IMR-90 (cell line): ENCODE measurements at regions not wholly inside any gene's neighbourhood (a gene's known extent, or its start where the extent isn't known, plus 50 kb on each side); places are given as distances from the start of the nearest gene placed in this dataset.

Source experiments
- ATAC-seq: fragments of 200-7000 bp; cut with Tn5 transposase; 2 replicates; pipeline ENCODE4 v1.9.1; 2020; ENCODE audit warnings: low read depth, mild to moderate bottlenecking, moderate library complexity
- BruUV-seq: library from RNA; stranded (reverse); fragments of 400-500 nt; replicated peaks from 2 replicates; lab custom pipeline; 2021; lab: Mats Ljungman, UMichigan
- CTCF ChIA-PET: fragments of 300-600 bp; formaldehyde crosslinking; extraction: SDS; loops from one replicate; lab custom pipeline; 2021; ENCODE audit warnings: antibody characterized with exemption; lab: Yijun Ruan, JAX
- POLR2A ChIA-PET: fragments of 300-600 bp; sonication (Branson Sonifier 250); formaldehyde crosslinking; loops from one replicate; lab custom pipeline; 2022; ENCODE audit warnings: antibody characterized with exemption; ENCODE audit not compliant: unreplicated experiment; lab: Charles Lee
- DNase-seq: peaks from one replicate; pipeline ENCODE4 v3.0.0; 2013
- H2AFZ ChIP-seq: replicated peaks from 2 replicates; pipeline ENCODE3; 2013; ENCODE audit warnings: low read length, mild to moderate bottlenecking; ENCODE audit not compliant: poor library complexity
- H2AK5ac ChIP-seq: 2 replicates; pipeline ENCODE4 v1.6.1; 2013; ENCODE audit warnings: low read depth, low read length, inconsistent platforms
- H2AK9ac ChIP-seq: replicated peaks from 2 replicates; pipeline ENCODE3; 2013; ENCODE audit warnings: mild to moderate bottlenecking, low read depth, low read length, moderate library complexity; ENCODE audit not compliant: poor library complexity
- H2BK120ac ChIP-seq: 2 replicates; pipeline ENCODE4 v1.6.1; 2013; ENCODE audit warnings: low read depth, low read length, inconsistent platforms
- H2BK15ac ChIP-seq: 3 replicates; pipeline ENCODE4 v1.6.1; 2013; ENCODE audit warnings: low read depth, low read length, inconsistent platforms
- H2BK20ac ChIP-seq: 2 replicates; pipeline ENCODE4 v1.6.1; 2013; ENCODE audit warnings: low read depth, mild to moderate bottlenecking, inconsistent platforms, low read length, moderate library complexity
- H2BK5ac ChIP-seq: 2 replicates; pipeline ENCODE4 v1.6.1; 2013; ENCODE audit warnings: mild to moderate bottlenecking, low read depth, low read length, inconsistent platforms; ENCODE audit not compliant: poor library complexity, severe bottlenecking
- H3K14ac ChIP-seq: replicated peaks from 2 replicates; pipeline ENCODE4 v1.6.1; 2013; ENCODE audit warnings: low read depth, low read length, inconsistent platforms
- H3K18ac ChIP-seq: 2 replicates; pipeline ENCODE4 v1.6.1; 2013; ENCODE audit warnings: low read depth, low read length, control low read depth
- H3K23ac ChIP-seq: 2 replicates; pipeline ENCODE4 v1.6.1; 2013; ENCODE audit warnings: low read depth, low read length, inconsistent platforms
- H3K27ac ChIP-seq: 2 replicates; pipeline ENCODE4 v1.5.1; 2013; ENCODE audit warnings: mild to moderate bottlenecking, control low read depth, low read length; ENCODE audit not compliant: insufficient read depth
- H3K27me3 ChIP-seq: 2 replicates; pipeline ENCODE4 v1.6.1; 2013; ENCODE audit warnings: low read length; ENCODE audit not compliant: control insufficient read depth, insufficient read depth
- H3K36me3 ChIP-seq: 2 replicates; pipeline ENCODE4 v1.6.1; 2013; ENCODE audit warnings: low read length, mixed read lengths; ENCODE audit not compliant: control insufficient read depth, insufficient read depth
- H3K4ac ChIP-seq: 2 replicates; pipeline ENCODE4 v1.6.1; 2013; ENCODE audit warnings: low read depth, low read length, inconsistent platforms
- H3K4me1 ChIP-seq: 2 replicates; pipeline ENCODE4 v1.6.1; 2013; ENCODE audit warnings: low read length, mixed read lengths; ENCODE audit not compliant: control insufficient read depth, insufficient read depth
- H3K4me2 ChIP-seq: 2 replicates; pipeline ENCODE4 v1.6.1; 2013; ENCODE audit warnings: low read depth, mild to moderate bottlenecking, control low read depth, low read length, moderate library complexity
- H3K4me3 ChIP-seq: 2 replicates; pipeline ENCODE4 v1.5.1; 2013; ENCODE audit warnings: low read depth, mild to moderate bottlenecking, control low read depth, low read length, moderate library complexity; ENCODE audit not compliant: insufficient read depth
- H3K56ac ChIP-seq: 2 replicates; pipeline ENCODE4 v1.6.1; 2013; ENCODE audit warnings: low read length, inconsistent platforms; ENCODE audit not compliant: insufficient read depth; ENCODE audit errors: extremely low read depth
- H3K79me1 ChIP-seq, 2 experiments: 2 replicates each; pipeline ENCODE4 v1.6.1; 2013; ENCODE audit warnings: low read length in 2 of 2, inconsistent platforms in 1 of 2, low read depth in 1 of 2
- H3K9ac ChIP-seq: 2 replicates; pipeline ENCODE4 v1.6.1; 2013; ENCODE audit warnings: low read depth, low read length, control low read depth
- H3K9me1 ChIP-seq: 2 replicates; pipeline ENCODE4 v1.6.1; 2013; ENCODE audit warnings: low read length, inconsistent platforms; ENCODE audit not compliant: insufficient read depth
- H3K9me3 ChIP-seq: 2 replicates; pipeline ENCODE4 v1.6.1; 2013; ENCODE audit warnings: low read length; ENCODE audit not compliant: control insufficient read depth, insufficient read depth
- H4K20me1 ChIP-seq: 2 replicates; pipeline ENCODE4 v1.6.1; 2013; ENCODE audit warnings: low read length, inconsistent platforms; ENCODE audit not compliant: insufficient read depth
- H4K5ac ChIP-seq: 2 replicates; pipeline ENCODE4 v1.6.1; 2013; ENCODE audit warnings: mild to moderate bottlenecking, low read depth, low read length, control low read depth
- H4K8ac ChIP-seq, 2 experiments: 2 replicates each; pipeline ENCODE4 v1.6.1; 2013; ENCODE audit warnings: low read depth in 2 of 2, low read length in 2 of 2, control low read depth in 1 of 2, inconsistent platforms in 1 of 2
- H4K91ac ChIP-seq: 2 replicates; pipeline ENCODE4 v1.6.1; 2013; ENCODE audit warnings: low read depth, low read length, inconsistent platforms; ENCODE audit not compliant: insufficient read depth
- BHLHE40 ChIP-seq: fragments of 150-350 bp; IDR thresholded peaks from 2 replicates; pipeline ENCODE4 v1.6.1; 2016; ENCODE audit warnings: mild to moderate bottlenecking, low read depth, low read length
- CEBPB ChIP-seq: IDR thresholded peaks from 2 replicates; pipeline ENCODE4 v1.6.1; 2012; ENCODE audit warnings: low read depth, low read length, improper control_type of control experiment
- CHD1 ChIP-seq: IDR thresholded peaks from 2 replicates; pipeline ENCODE4 v1.6.1; 2012; ENCODE audit warnings: low read depth, low read length, improper control_type of control experiment
- MAFK ChIP-seq: IDR thresholded peaks from 2 replicates; pipeline ENCODE4 v1.6.1; 2012; ENCODE audit warnings: low read depth, low read length, improper control_type of control experiment
- MAZ ChIP-seq: IDR thresholded peaks from 2 replicates; pipeline ENCODE4 v1.6.1; 2012; ENCODE audit warnings: low read depth, mild to moderate bottlenecking, low read length, improper control_type of control experiment, moderate library complexity, borderline replicate concordance
- POLR2A ChIP-seq: IDR thresholded peaks from 2 replicates; pipeline ENCODE4 v1.6.1; 2012; ENCODE audit warnings: mild to moderate bottlenecking, low read depth, low read length
- RFX5 ChIP-seq: IDR thresholded peaks from 2 replicates; pipeline ENCODE4 v1.8.0; 2012; ENCODE audit warnings: low read depth, mild to moderate bottlenecking, low read length, moderate library complexity
- WGBS, 2 experiments: methylation state at CpG; one replicate each; pipeline versions ENCODE4 v1.1.5 to v1.1.7; 2013; ENCODE audit warnings: missing lambda C conversion rate in 2 of 2; ENCODE audit not compliant: insufficient read length in 1 of 2; ENCODE audit errors: extremely low coverage in 2 of 2; 5-methylcytosine and 5-hydroxymethylcytosine counted together
- dilution Hi-C: fragments of 300-500 bp; cut with HindIII; formaldehyde crosslinking; loops from one replicate; pipeline ENCODE4 v1.14.3; 2018; ENCODE audit warnings: low sequenced_read_pairs; ENCODE audit not compliant: unreplicated experiment
- in situ Hi-C: fragments of 300-500 bp; cut with MboI; formaldehyde crosslinking; loops from 3 replicates; pipeline ENCODE4 v1.14.3; 2019; ENCODE audit warnings: low sequenced_read_pairs, inconsistent platforms, mixed read lengths
- intact Hi-C: fragments of 100-400 bp; cut with micrococcal nuclease; formaldehyde crosslinking; loops from 2 replicates; pipeline ENCODE4 v1.10.0; 2022
- TF ChIP-seq, protein P1 (sequence below): conservative IDR thresholded peaks from 2 replicates; pipeline ENCODE4 v1.5.1; 2012; ENCODE audit warnings: mild to moderate bottlenecking, low read depth, low read length, improper control_type of control experiment
- TF ChIP-seq, protein P2 (sequence below): fragments of 150-350 bp; IDR thresholded peaks from 2 replicates; pipeline ENCODE4 v1.6.1; 2016; ENCODE audit warnings: low read depth, mild to moderate bottlenecking, low read length, moderate library complexity, borderline replicate concordance
- TF ChIP-seq, protein P3 (sequence below): fragments of 150-350 bp; IDR thresholded peaks from 2 replicates; pipeline ENCODE4 v1.6.1; 2017; ENCODE audit warnings: mild to moderate bottlenecking, antibody characterized with exemption, low read length, low read depth

DNA sequence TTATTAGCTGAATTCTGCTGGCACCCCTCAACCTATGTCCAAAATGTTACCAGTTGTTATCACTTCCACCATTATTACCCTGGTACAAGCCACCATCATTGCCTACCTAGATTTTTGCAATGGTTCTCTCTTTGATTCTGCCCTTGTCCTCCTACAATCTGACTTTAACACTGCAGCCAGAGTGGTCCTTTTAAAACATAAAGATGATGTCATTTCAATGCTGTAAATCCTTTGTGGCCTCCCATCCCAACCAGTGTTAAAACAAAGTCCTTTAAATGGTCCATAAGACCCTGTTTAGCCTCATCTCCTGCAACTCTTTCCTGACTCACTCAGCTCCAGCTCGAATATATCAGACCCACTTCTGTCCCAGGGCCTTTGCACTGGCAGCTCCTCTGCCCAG lies 54.9 kb upstream of the FSTL4 start:
- dilution Hi-C loops: no loop called here
- ATAC-seq: no peak

More for the DNA sequence above, 54.9 kb upstream of the FSTL4 start:
- WGBS, 2 experiments: 14% methylated on average over 1 of the region's 1 CpG; no CpG with 5 or more reads in 1 of the 2 experiments
- H3K4me1 ChIP-seq: no peaks in the 10 kb centered on the region
- H4K8ac ChIP-seq: no peak overlapping the region
- CTCF ChIA-PET: no interaction called here
- no peak overlapping the region for H2BK15ac ChIP-seq
- no peak overlapping the region for H2BK120ac ChIP-seq
- H3K9ac ChIP-seq: no peak overlapping the region
- H3K4me3 ChIP-seq: no peak overlapping the region
- no peak overlapping the region for H3K14ac ChIP-seq
- H3K9me3 ChIP-seq: no peaks in the 10 kb centered on the region
- H3K23ac ChIP-seq: no peak overlapping the region
- no peak for TF ChIP-seq POLR2A
- no peak for TF ChIP-seq MAFK
- no peak for TF ChIP-seq MAZ
- TF ChIP-seq CHD1: no peak
- TF ChIP-seq BHLHE40: no peak
- TF ChIP-seq RFX5: no peak
- TF ChIP-seq, protein P1, sequence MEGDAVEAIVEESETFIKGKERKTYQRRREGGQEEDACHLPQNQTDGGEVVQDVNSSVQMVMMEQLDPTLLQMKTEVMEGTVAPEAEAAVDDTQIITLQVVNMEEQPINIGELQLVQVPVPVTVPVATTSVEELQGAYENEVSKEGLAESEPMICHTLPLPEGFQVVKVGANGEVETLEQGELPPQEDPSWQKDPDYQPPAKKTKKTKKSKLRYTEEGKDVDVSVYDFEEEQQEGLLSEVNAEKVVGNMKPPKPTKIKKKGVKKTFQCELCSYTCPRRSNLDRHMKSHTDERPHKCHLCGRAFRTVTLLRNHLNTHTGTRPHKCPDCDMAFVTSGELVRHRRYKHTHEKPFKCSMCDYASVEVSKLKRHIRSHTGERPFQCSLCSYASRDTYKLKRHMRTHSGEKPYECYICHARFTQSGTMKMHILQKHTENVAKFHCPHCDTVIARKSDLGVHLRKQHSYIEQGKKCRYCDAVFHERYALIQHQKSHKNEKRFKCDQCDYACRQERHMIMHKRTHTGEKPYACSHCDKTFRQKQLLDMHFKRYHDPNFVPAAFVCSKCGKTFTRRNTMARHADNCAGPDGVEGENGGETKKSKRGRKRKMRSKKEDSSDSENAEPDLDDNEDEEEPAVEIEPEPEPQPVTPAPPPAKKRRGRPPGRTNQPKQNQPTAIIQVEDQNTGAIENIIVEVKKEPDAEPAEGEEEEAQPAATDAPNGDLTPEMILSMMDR: no peak
- TF ChIP-seq CEBPB: no peak
- TF ChIP-seq, protein P2, sequence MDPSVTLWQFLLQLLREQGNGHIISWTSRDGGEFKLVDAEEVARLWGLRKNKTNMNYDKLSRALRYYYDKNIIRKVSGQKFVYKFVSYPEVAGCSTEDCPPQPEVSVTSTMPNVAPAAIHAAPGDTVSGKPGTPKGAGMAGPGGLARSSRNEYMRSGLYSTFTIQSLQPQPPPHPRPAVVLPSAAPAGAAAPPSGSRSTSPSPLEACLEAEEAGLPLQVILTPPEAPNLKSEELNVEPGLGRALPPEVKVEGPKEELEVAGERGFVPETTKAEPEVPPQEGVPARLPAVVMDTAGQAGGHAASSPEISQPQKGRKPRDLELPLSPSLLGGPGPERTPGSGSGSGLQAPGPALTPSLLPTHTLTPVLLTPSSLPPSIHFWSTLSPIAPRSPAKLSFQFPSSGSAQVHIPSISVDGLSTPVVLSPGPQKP: no peak
- TF ChIP-seq, protein P3, sequence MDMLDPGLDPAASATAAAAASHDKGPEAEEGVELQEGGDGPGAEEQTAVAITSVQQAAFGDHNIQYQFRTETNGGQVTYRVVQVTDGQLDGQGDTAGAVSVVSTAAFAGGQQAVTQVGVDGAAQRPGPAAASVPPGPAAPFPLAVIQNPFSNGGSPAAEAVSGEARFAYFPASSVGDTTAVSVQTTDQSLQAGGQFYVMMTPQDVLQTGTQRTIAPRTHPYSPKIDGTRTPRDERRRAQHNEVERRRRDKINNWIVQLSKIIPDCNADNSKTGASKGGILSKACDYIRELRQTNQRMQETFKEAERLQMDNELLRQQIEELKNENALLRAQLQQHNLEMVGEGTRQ: no peak
- in situ Hi-C loops (no loop called here), intact Hi-C loops (no loop called here)
- H4K5ac ChIP-seq: no peak overlapping the region
- no TSS peak for BruUV-seq
- H3K9me1 ChIP-seq: no peaks in the 10 kb centered on the region; the same call in 1 of the 2 replicates
- peaks cover 2% of the 10 kb centered on the region; the same call in 1 of the 2 replicates for H3K27me3 ChIP-seq
- H3K18ac ChIP-seq: no peak overlapping the region
- no peak overlapping the region for H2BK5ac ChIP-seq
- H2AFZ ChIP-seq: no peak overlapping the region
- no peaks in the 10 kb centered on the region for H3K79me1 ChIP-seq
- H2AK5ac ChIP-seq: no peak overlapping the region
- H3K56ac ChIP-seq: no peak overlapping the region
- no peaks in the 10 kb centered on the region for H4K20me1 ChIP-seq
- H3K36me3 ChIP-seq: no peaks in the 10 kb centered on the region
- H4K91ac ChIP-seq: no peak overlapping the region
- no peak overlapping the region for H3K27ac ChIP-seq
- no peak overlapping the region for H2AK9ac ChIP-seq
- DNase-seq: no peak
- H3K4me2 ChIP-seq: no peak overlapping the region
- H3K4ac ChIP-seq: no peak overlapping the region
- no peak overlapping the region for H2BK20ac ChIP-seq
- POLR2A ChIA-PET: no interaction called here
